HG02981 (cell line): ENCODE measurements at regions not wholly inside any gene's neighbourhood (a gene's known extent, or its start where the extent isn't known, plus 50 kb on each side); places are given as distances from the start of the nearest gene placed in this dataset.
A peak's percentile ranks its signal among the peaks of the same experiment; 100 is the strongest.
"Not testable (repeated sequence)": the region's sequence is repeated elsewhere in the genome, so short reads cannot be mapped to it uniquely, and the experiment has no call there.

Experiments used
- ATAC-seq: cut with Tn5 transposase; IDR thresholded peaks from one replicate; pipeline ENCODE4 v1.9.1; 2021; ENCODE audit warnings: mild to moderate bottlenecking, moderate library complexity; ENCODE audit not compliant: unreplicated experiment

DNA sequence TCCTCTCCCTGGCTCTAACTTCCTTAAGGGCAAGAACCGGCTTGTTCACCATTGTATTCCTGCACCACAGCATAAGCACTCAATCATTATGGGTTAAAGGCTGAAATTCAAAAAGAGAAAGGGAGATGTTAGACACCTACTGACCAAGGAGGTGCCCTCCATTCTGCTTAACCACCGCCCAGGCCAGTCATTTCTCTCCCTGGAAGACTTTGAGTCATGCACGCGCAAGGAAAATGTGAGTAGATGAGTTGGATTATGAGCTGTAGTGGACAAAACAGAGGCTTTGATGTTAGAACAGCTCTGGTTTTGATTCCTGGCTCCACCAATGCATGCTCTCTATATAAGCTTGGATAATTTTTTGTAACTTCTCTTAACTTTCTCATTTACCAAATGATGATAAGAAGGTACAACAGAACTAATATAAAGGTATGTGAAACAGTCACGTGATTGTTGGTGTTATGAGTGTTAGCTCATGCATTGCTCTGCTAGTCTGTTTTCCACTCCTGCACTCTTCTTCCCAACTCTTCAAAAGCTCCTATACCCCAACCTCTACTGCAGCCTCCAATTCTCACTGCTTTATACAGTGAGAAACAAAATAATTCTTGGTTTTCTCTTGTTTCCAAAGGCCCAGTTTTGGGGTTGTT, 148.4 kb upstream of the ATP11B start:
- ATAC-seq, result no peak

DNA sequence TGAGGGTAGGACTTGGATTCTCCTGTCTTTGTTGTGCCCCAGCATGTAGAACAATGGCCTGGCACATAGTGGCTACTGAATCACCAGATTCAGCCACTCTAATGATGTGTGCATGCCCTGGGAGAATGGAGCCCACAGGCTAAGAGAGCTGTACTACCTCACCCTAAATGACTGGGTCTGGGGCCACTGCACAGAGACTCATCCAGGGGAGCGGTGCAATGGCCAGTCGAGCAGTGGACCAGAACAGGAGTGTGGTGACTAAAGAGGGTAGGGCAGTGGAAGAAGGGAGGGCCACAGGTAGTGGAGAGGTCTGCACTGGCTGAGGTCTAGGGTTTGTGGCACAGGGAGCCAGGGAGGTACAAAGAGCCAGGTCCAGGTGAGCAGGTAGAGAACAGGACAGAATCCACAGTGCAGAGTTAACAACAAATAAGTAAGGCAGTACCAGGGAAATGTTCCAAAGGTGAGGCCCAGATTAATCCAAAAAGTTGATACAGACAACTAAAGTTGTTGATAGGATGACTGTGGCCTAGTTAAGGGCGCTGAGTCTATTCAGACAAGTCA, 142.7 kb upstream of the ATP11B start:
- ATAC-seq, result no peak

DNA sequence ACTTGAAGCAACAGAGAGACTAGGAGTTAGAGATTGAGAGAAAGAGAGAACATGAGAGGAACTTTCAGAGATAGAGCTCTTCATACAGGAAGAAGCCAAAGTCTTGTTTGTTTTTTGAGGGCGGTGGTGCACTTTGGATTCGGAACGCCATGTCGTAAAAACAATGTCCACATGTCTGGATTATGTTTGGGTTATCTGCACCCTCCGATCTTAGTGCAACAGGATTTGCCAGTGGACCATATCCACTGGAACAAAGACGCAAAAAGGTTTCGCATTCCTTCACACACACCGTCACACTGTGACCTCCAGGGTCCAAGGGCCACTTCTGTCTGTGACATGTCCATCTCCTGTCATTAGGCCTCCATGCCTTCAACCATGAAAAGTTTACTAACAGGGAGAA, 141.8 kb upstream of the ATP11B start:
- ATAC-seq, result no peak

DNA sequence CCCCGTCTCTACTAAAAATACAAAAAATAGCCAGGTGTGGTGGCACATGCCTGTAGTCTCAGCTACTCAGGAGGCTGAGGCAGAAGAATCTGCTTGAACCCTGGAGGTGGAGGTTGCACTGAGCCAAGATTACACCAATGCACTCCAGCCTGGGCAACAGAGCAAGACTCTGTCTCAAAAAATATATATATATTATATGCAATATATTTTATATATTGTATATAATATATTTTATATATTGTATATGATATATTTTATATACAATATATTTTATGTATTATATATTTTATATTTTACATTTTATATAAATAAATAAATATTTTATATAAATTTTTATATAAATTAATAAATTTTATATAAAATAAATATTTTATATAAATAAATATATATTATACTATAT, 140.2 kb upstream of the ATP11B start:
- not testable (repeated sequence) for ATAC-seq

DNA sequence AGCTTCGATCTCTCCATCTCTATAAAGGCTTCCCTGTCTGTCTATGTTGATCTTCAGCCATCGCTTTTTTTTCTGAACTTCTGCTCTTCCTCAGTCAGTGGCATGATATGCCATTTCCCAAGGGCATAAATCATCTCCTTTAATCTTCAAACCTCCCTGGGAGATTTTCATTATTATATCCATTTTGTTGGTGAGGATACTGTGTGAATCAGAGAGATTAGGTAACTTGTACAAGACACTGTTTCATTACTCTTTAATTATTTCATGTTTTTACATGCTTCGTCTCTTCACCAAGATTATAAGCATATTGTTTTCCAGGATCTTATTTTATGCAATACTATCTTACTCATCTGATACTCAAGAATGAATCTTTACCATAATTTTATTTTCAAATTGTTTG, 124.8 kb upstream of the ATP11B start:
- no peak for ATAC-seq

DNA sequence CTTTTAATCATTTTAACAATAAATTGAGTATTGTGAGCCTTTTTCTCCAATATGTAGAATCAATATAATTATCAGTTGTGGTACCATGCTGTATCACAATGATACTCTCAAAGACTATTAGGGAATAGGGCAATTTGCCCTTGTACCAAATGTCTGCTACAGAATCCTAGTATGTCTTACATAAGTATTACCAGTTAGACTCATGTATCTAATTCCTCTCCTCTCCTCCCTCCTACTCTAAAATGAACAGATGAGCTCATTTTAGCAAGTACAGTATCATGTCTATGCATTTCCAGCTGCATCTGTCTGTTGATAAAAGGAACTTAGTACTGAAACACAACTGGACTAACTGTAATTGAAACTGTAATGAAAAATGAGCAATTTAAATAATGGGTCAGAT, 124.3 kb upstream of the ATP11B start:
- no peak for ATAC-seq

DNA sequence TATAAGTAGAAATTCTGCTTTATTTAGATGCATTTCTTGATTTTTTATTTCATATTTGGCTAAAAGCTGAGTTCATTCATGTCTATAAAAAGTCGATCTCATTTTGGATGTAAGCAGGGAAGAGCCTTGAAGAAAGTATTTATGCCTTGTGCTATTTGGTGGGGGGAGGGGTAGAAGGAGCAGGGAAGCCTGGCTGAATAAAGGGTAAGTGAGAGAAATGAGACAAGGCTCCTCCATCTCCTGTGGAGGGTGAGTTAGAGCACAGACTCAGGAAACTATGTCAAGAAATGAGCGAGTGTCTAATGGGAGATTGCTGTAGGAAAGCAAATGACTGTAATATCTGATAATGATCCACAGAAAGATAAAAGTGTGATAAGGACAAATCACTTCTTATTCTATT, 121.8 kb upstream of the ATP11B start:
- no peak for ATAC-seq

DNA sequence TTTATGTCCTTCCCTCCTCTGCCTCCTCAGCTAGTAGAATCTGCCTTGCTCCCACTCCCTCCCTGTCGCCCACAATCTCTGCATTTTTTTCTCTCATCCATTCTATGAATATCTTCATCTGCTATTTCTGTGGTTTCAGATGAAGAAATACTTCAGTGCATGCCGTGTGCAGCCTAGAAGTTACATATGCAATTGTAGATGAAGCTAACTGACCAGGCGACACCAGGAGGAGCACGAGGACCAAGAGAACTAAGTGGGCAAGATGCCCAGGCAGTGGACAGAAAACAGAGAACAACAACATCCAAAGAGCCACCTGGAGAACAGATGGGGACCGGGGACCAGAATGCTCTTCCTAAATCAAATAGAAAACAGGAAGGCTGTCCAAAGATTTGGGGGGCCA, 121.4 kb upstream of the ATP11B start:
- no peak for ATAC-seq

DNA sequence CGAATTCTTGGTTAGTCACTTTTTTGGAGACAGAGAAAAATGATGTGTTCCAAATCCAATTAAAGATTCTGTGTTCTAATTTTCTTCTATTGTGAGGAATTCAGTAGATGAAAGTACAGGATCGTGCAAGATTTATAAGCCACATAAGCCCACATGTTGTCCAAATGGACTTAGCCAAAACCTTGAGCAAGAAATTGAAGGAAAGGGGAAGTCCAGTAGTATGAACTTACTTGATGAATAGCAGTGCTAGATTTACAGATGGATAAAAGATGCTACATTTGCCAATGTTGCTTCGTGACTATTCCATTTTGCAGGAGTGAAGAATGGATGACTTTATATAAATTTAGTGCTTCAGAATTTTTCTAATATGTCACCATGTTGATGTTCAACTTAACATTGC, 120.0 kb upstream of the ATP11B start:
- no peak for ATAC-seq

DNA sequence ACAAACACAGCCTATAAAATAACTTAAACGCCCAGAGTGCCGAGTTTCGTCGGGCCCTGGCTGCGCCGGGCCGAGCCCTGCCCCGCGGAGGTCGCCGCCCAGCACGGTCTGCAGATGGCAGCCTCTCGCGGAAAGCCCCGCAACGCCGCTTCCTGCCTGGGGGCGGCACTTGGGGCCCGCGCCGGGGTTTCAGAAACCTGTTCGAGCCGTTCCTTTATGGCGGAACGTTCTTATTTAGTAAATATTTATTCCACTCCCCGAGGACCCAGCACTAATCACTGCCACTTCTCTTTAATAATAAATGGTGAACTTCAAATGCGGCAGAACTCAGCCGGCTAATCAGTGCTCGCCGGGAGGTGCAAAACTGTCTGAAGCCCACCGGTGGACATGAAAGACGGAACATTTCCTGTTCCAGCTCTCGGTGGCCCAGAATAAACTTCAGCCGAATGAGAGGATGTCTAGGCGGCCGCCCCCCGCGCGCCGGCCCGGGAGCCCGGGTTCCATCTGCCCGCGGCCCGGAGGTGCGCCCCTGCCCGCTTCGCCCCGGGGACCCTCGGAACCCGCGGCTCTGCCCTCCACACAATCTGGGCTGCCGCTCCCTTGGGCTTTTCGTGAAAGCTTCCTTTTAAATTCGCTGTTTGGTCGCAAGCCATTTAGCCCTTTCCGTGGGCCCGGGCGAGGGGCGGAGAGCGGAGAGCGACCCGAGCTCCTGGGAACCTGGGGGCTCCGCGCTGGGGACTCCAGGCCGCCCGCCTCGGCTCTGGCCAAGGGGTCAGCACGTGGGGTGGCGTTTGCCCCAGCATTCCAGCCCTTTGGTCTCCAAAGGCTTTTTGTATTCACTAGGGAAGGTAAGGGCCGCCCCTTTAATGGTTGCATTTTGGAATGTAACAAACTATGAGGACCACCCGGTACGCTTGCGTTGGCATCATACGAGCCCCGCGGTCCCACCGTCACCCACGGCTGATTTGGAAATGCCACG, 110.8 kb upstream of the ATP11B start:
- ATAC-seq, result peak; percentile 93

DNA sequence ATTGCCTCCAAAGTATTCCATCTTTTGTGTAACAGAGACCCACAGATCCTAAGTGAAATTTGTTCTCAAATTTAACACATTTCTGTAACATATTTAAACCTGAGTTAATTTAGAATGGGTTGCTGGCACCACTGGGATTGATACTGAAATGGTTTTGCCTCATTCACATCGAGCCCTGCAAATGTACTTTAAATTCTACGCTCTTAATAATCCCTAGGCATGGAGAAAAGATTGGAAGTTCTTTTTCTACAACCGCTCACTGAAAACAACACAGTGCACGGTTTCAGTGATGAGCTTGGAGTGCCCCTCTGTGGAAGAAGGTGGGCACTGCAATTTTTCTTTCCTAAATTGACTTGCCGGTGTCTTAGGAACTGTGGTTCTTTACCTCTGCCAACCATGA, 109.9 kb upstream of the ATP11B start:
- ATAC-seq, result peak; percentile 51

DNA sequence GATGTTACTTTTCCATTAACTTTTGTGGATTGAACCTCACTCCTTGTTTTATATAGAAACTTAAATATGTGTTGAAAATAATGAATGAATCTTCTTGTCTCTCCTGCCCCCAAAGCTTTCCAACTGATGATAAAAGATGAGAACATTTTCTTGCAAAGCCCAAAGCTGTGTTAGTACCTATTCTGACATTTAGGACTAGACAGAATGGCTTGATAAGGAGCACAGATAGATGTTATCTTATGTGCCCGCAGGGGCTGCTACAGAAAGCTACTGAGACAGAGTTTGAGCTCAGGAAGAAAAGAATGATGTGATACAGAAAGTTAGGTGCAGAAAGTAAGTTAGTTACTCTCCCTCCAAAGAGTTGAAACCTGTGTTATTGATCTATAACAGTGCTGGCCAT, 109.4 kb upstream of the ATP11B start:
- ATAC-seq, result no peak

DNA sequence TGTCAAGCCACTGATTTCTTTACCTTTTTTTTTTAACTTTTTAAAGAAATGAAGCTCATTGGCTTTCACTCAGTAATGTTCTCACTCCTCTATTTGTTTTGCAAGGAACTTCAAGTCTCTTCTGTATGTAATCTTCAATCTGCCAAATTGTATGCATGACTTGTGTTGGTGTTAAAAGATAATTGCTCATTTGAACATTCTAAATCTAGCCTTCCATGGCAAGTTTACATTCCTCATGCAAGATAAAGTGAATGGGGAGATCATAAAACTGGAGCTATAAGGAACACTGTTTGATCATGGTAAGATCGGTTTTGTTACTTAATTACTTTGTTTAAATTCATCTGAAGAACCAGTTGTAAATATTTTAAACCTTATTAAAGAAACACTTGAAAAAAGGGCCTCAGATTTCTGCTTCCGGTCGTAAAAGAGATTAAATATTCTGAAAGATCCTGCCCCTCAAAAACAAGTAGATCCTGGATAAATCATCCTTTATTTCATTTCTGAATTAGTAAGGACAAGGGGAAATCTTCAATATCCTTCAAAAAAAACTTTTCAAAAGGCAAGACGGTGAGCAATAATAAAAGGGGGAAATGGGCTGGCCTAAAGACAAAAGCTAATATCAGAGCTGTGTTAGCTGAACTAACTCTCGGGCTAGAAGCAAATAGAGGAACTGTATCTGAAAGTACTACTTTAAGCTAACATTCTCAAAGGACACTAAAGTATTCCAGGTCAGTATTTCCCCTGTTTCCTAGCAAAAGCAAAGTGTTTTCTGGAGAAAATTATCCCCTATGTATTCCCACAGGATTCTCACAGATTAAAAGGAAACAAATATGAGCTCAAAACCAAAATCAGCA, 107.0 kb upstream of the ATP11B start:
- ATAC-seq, result no peak

DNA sequence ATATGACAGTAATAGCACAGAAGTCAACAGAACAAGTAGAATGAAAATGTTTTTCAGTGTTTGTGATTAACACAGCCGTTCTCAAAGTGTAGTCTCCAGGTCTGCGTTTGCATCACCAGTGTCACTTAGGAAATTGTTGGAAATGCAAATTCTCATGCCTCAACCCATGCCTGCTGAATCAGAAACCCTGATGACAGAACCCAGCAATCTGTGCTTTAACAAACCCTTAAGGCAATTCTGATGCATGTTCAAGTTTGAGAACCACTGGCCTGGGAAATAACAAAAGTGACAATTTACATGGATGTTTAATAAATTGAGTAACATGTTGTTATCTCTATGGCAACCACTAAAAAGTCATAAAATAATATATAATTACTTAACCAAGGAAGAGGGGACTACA, 103.1 kb upstream of the ATP11B start:
- ATAC-seq, result no peak

DNA sequence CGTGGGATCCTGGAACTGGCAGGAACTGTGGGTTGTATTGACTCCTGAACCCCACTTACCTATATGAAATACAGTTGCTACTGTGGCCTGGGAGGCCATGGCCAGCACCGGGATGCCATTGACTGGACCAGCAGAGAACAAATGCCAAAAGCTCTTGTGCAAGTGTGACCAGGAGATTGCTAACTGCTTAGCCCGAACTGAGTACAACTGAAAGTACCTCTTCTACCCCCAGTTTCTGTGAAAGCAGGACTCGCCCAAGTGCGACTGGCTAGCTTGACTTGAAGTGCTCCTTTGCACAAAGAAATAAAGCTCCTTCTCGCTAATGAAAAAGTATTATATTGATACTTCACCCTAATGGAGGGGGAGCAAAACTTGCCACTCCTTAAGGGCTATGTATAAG, 101.3 kb upstream of the ATP11B start:
- ATAC-seq, result peak; percentile 84

DNA sequence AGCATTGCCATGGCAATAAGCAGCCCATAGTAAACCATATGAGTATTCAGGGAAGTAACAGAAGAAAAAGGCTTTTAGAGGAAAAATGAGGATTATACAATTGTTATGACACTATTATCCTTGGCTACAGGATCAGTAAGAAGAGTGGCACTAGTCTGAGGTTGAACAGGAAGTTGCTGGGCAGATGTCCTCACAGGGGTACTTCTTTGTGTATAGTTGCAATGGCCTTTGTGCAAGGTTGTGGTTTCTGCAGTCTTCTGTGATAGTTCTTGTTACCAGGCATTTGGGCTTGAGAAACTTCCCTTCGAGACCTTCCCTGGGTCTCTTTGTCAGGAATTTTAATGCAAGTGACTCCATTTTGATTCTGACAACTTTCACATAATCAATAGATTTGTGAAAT, 100.6 kb upstream of the ATP11B start:
- ATAC-seq, result peak; percentile 30

DNA sequence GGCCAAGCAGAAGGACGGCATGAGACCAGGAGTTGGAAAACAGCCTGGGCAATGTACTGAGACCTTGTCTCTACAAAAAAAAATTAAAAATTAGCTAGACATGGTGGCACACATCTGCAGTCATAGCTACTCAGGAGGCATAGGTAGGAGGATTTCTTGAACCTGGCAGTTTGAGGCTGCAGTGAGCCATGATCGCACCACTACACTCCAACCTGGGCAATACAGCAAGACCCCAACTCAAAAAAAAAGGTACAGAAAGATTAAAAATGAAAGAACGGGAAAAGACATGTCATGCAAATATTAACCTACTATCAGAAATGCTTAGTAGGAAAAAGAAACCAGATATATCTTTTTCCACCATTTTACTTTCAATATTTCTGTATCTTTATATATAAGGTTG, 99.6 kb upstream of the ATP11B start:
- no peak for ATAC-seq

DNA sequence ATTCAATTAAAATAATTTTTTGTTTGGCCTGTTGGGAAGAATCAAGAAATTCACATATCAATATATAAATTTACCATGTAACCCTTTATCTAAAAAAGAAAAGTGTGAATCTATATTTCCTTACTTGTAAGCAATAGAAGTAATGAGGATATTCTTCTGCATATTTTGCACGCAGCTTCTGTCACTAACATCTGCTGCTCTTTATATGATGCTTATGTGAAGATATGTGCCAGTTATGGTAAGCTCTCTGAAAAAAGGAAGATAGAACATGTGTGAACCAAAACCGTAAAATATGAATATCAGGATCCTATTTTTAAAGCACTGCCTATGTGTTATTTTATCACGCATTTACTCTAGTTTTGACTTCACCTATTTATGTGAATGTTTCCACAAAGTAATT, 96.4 kb upstream of the ATP11B start:
- ATAC-seq, result no peak

DNA sequence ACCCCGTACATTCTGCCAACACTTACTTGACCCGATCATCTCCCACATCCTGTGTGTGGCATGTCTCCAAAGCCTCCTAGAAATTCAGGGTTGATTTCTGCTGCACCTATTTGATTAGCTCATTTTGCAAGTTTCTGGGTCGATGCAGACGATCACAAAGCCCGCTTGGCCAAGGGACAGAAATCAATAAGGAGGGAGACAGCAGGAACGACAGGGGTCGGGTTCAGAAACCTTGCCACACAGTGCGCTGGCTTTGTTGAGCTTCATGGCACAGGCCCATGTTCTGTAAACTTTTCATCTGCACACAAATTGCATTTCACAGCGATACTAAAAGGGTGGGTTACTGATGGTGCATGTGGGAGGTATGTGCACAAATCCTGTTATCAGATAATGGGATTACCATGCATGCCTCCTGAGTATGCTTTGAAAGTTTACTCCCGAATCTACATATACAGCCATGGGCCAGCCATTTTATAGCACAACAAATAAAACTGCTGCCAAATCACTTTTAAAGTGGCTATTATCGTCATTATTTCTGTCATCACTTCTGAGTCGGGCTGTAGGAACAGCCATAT, 95.9 kb upstream of the ATP11B start:
- ATAC-seq, result no peak

DNA sequence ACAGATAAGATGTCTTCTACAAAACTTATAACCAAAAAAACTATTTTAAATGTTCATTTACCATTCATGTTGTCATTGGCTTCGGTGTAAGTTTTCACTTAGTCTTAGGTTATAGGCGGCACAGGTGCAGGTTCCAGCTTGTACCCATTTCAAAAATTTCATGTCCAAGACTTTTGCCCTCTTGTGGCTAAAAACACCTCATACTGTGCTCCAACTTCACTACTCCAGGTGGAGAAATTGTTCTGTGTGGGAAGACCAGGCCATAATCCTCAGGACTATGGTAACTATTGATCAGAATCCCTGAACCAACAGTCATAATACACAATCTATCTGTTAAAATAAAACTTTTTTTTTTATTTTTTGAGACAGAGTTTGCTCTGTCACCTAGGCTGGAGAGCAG, 95.2 kb upstream of the ATP11B start:
- no peak for ATAC-seq
